Limb (tissue), 2 donors: ENCODE measurements at regions not wholly inside any gene's neighbourhood (a gene's known extent, or its start where the extent isn't known, plus 50 kb on each side); places are given as distances from the start of the nearest gene placed in this dataset.

ENCODE experiments used
- DNase-seq, 2 donors: peaks; one replicate each; pipeline ENCODE4 v3.0.0-alpha.2; 2016; ENCODE audit errors: extremely low spot score in 2 of 2

DNA sequence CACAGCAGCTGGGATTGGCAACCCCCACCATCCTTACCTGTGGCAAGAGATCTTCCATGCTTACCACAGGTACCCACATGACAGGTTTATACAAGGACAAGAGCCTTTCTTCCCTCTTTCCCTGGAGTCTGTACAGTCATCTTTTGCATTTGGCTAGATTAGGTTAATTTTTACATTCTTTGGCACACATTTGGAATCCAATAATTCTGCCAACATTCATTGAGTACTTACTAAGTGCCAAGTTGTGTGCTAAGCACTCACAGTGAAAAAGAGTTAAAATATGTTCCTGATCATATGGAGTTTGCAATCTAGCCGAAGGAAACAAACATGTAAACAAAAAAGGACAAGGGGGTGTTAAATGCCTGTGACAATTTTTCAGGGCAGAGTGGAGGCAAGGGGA lies 50.0 kb upstream of the OPCML start:
- DNase-seq: no peak
